SKM-1 (cell line): ENCODE measurements at regions not wholly inside any gene's neighbourhood (a gene's known extent, or its start where the extent isn't known, plus 50 kb on each side); places are given as distances from the start of the nearest gene placed in this dataset.

ENCODE experiments used
- DNase-seq: peaks from one replicate; lab custom pipeline; 2025; ENCODE audit not compliant: unreplicated experiment; lab: John Stamatoyannopoulos, UW

- no peak for DNase-seq
Observed at GRCh38 chr2:23323917-23324680, 60.9 kb upstream of the KLHL29 start.

- DNase-seq = no peak
Observed at GRCh38 chr2:23326330-23326729, 58.6 kb upstream of the KLHL29 start.

GRCh38 chr2:23327416-23327815, 57.6 kb upstream of the KLHL29 start:
- no peak for DNase-seq

- DNase-seq = no peak
Observed at GRCh38 chr2:23327887-23328286, 57.1 kb upstream of the KLHL29 start.

GRCh38 chr2:23330214-23330613, 54.8 kb upstream of the KLHL29 start:
- DNase-seq = no peak
